GM12878 (cell line): ENCODE measurements at regions not wholly inside any gene's neighbourhood (a gene's known extent, or its start where the extent isn't known, plus 50 kb on each side); places are given as distances from the start of the nearest gene placed in this dataset.
"Not testable (repeated sequence)": the region's sequence is repeated elsewhere in the genome, so short reads cannot be mapped to it uniquely, and the experiment has no call there.

ENCODE experiments used
- BRCA1 ChIP-seq: IDR thresholded peaks from 2 replicates; pipeline ENCODE4 v1.6.1; 2011; ENCODE audit warnings: low read depth, low read length, improper control_type of control experiment
- ESRRA ChIP-seq: IDR thresholded peaks from 2 replicates; pipeline ENCODE4 v1.6.1; 2012; ENCODE audit warnings: mild to moderate bottlenecking, low read length, improper control_type of control experiment
- ZNF274 ChIP-seq: IDR thresholded peaks from one replicate; pipeline ENCODE4 v1.8.0; 2011; ENCODE audit not compliant: insufficient read length, insufficient read depth
- TF ChIP-seq, protein P1 (sequence below): IDR thresholded peaks from 2 replicates; pipeline ENCODE4 v1.6.1; 2011; ENCODE audit warnings: mild to moderate bottlenecking, low read depth, low read length, moderate library complexity; ENCODE audit not compliant: insufficient replicate concordance
- TF ChIP-seq, protein P2 (sequence below): IDR thresholded peaks from 2 replicates; pipeline ENCODE4 v1.6.1; 2011; ENCODE audit warnings: borderline replicate concordance, low read depth, mild to moderate bottlenecking, moderate library complexity, mixed read lengths, low read length; ENCODE audit not compliant: insufficient read depth; ENCODE audit errors: extremely low read length
- TF ChIP-seq, protein P3 (sequence below), 3 experiments: IDR thresholded peaks in 2 of 3; conservative IDR thresholded peaks in 1 of 3; 2 replicates each; pipeline ENCODE4 v1.5.1; 2011; ENCODE audit warnings: low read depth in 3 of 3, low read length in 3 of 3, mild to moderate bottlenecking in 3 of 3, control low read depth in 2 of 3, moderate library complexity in 2 of 3, inconsistent platforms in 1 of 3, mixed read lengths in 1 of 3; ENCODE audit not compliant: control insufficient read depth in 2 of 3, insufficient read depth in 1 of 3; ENCODE audit errors: extremely low read depth in 1 of 3

DNA sequence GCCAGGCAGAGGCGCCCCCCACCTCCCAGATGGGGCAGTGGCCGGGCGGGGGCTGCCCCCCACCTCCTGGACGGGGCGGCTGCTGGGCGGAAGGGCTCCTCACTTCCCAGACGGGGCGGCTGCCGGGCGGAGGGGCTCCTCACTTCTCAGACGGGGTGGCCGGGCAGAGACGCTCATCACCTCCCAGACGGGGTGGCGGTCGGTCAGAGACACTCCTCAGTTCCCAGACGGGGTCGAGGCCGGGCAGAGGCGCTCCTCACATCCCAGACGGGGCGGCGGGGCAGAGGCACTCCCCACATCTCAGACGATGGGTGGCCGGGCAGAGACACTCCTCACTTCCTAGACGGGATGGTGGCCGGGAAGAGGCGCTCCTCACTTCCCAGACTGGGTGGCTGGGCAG is 79.9 kb upstream of the OR9Q1 start:
- TF ChIP-seq, protein P1, sequence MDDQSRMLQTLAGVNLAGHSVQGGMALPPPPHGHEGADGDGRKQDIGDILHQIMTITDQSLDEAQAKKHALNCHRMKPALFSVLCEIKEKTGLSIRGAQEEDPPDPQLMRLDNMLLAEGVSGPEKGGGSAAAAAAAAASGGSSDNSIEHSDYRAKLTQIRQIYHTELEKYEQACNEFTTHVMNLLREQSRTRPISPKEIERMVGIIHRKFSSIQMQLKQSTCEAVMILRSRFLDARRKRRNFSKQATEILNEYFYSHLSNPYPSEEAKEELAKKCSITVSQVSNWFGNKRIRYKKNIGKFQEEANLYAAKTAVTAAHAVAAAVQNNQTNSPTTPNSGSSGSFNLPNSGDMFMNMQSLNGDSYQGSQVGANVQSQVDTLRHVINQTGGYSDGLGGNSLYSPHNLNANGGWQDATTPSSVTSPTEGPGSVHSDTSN: not testable (repeated sequence)
- not testable (repeated sequence) for TF ChIP-seq ESRRA, BRCA1, ZNF274
- TF ChIP-seq, protein P2, sequence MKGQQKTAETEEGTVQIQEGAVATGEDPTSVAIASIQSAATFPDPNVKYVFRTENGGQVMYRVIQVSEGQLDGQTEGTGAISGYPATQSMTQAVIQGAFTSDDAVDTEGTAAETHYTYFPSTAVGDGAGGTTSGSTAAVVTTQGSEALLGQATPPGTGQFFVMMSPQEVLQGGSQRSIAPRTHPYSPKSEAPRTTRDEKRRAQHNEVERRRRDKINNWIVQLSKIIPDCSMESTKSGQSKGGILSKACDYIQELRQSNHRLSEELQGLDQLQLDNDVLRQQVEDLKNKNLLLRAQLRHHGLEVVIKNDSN: not testable (repeated sequence)
- TF ChIP-seq, protein P3, sequence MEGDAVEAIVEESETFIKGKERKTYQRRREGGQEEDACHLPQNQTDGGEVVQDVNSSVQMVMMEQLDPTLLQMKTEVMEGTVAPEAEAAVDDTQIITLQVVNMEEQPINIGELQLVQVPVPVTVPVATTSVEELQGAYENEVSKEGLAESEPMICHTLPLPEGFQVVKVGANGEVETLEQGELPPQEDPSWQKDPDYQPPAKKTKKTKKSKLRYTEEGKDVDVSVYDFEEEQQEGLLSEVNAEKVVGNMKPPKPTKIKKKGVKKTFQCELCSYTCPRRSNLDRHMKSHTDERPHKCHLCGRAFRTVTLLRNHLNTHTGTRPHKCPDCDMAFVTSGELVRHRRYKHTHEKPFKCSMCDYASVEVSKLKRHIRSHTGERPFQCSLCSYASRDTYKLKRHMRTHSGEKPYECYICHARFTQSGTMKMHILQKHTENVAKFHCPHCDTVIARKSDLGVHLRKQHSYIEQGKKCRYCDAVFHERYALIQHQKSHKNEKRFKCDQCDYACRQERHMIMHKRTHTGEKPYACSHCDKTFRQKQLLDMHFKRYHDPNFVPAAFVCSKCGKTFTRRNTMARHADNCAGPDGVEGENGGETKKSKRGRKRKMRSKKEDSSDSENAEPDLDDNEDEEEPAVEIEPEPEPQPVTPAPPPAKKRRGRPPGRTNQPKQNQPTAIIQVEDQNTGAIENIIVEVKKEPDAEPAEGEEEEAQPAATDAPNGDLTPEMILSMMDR (IDR thresholded peaks at IDR 0.05 in 2 of 3, conservative IDR thresholded peaks at IDR 0.05 in 1 of 3; ENCODE audit: control insufficient read depth in 2 of 3, extremely low read depth in 1 of 3, insufficient read depth in 1 of 3, low read depth in 3 of 3, low read length in 3 of 3): not testable (repeated sequence)
